NCI-H526 treated with DMSO at 0.1 percent for 48 hours (cell line): ENCODE measurements at regions not wholly inside any gene's neighbourhood (a gene's known extent, or its start where the extent isn't known, plus 50 kb on each side); places are given as distances from the start of the nearest gene placed in this dataset.
A peak's percentile ranks its signal among the peaks of the same experiment; 100 is the strongest.
"Not testable (repeated sequence)": the region's sequence is repeated elsewhere in the genome, so short reads cannot be mapped to it uniquely, and the experiment has no call there.

Experiments
- DNase-seq: peaks from one replicate; lab custom pipeline; 2025; lab: John Stamatoyannopoulos, UW

DNA sequence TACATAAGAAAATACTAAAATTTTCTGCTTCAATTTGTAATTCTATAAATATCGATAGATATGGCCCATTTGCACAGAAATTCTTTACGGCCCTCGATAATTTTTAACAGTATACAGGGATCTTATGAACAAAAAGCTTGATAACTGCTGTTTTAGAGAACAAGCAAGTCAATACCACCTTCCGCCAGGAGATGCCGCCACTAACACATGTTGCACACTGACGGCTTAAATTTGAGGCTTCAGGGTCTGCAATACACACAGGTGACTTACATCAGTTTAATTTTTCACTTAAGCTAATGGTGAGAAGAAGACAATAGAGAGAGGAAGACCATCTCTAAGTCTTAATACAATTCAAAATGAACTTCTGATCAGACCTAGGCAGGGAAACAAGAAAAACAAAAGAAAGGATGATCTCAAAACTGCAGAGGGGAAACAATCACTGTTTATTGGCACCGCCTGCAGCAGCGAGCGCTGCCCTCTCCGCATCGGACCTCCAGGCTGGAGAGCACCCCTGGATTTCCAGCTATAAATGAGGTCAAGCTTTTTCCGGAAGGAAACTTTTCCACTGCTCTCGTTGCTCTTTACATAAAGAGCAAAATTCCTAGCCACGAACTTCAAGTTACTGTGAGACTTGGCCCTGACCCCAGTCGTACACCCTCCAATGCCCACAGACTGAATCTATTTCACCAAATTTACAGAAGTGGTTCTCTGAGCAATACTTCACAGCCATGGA is 53.9 kb downstream of the OTOR start:
- DNase-seq = peak; percentile 38

GRCh38 chr20:16802652-16802935 is 54.4 kb downstream of the OTOR start:
- no peak for DNase-seq

GRCh38 chr20:16803965-16804792 is 56.0 kb downstream of the OTOR start:
- peak; percentile 35 for DNase-seq

DNA sequence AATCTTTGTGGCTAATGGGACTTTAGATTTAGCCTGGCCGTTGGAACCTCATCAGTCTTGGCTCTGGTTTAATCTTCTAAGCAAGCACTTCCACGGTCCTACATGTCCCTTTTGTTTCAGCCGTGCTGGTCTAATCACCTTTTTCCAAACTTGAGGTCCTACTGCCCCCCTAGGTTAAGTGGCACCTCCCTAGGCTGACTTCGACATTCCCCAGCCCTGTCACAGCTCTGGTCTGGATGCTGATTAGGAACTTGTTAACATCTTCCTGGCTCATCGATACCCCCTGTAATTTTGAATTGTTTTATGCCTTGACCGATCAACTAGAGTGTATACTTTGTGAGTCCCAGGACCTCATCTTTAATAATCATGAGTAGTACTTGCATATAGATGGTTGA is 56.6 kb downstream of the OTOR start:
- no peak for DNase-seq

DNA sequence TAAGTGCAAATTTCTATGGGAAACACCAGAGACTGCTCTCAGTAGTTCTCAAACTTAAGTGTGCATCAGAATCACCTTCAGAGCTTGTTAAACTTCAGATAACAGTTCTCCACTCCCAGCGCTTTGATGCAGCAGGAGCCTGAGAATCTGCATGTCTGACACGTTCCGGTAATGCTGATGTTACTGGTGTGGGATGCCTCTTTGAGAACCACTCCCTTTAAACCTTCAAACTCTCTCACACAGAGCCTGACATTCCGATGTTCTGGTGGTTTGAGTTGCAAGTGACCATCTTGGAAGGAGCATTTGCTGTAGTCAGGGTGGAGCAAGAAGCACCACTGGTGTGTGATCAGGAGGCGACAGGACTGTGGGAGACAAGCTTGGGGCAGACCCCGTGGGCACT is 57.9 kb downstream of the OTOR start:
- no peak for DNase-seq

DNA sequence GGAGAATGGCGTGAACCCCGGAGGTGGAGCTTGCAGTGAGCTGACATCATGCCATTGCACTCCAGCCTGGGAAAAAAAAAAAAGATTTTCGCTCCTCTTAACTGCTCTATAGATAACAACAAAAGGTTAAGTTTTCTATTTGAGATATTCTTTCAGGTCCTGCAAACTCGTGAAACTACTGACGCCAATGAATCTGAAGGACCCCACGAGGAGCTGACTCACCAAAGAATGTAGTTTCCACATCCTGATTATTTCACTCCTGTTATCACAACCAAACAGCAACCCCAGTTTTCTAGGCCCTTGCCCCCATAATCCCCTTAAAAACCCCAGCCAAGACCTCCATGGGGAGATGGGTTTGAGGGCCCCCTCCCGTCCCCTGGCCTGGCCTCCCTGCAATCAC is 58.7 kb downstream of the OTOR start:
- DNase-seq = no peak

- no peak for DNase-seq
Observed at GRCh38 chr20:16808796-16809195, 60.6 kb downstream of the OTOR start.

GRCh38 chr20:16810216-16810615 is 62.1 kb downstream of the OTOR start:
- no peak for DNase-seq

DNA sequence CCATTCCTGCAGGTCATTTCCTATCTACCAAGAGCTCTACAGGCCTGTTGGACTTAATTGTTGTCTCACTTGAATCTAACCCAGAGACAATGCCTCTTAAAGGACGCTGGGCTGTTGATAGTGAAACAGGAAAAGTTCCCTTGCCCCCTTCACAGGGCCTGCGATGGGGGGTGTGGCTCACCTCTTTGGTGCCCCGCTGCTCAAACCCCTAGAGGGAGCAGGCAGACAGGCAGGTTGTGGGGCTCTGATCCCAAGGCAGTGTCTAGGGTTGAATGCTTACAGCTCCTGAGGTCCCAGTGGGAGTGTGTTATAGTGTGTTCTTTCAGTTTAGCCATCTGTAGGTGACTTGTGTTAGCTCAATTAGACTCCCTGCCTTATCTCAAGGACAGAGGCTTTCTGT is 68.0 kb downstream of the OTOR start:
- DNase-seq = no peak

DNA sequence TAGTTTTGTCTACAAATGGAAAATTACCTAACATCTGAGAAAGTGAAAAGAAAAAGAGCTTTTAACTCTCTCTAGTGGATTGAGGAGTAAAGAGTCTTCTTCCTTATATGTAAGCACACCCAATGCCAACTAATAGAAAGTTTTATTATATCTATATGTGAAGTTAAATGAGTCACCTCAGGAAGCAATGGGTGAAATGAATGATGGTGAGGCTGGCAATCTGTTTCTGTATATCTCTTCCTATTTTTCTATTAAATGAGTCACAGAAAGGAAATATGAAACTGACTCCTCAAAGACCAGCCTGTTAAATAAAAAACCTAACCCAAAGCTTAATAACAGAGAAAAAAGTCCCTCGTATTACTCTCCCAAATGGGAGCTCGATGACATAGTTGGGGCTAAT is 71.3 kb downstream of the OTOR start:
- no peak for DNase-seq

DNA sequence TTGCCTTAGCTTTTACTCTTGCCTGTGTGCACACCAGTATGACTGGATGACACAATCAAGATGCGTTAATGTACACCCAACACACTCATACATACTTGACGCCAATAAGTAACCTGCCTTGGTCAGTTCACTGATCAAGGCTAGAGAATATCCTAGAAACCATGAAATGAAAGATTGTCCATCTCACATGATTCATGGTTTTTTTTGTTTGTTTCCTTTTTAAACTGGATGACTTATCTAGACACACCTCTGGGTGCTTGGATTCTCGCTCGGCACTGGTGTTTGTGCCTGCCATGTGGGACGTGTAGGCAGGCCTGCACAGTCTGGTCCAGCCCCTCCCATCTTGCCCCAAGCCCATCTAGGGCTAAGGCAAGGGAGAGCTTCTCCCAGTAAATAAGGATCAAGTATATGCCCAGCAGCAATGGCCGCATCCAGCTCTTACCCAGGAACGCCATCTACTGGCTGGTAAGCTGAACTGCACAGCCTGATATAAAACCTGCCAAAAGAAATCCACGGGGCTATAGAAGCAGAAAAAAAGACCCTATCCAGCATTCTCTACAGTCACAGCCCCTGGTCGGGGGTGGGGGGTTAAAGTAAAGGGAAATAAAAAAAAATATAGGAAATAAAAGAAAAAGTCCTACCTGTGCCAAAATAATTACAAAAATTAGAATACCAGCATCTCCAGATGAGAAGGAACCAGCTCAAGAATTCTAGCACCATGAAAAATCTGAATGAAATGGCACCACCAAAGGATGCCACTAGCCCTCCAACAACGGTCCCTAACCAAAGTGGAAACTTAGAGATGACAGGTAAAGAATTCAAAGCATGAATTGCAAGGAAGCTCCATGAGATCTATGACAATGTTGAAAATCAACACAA is 73.3 kb downstream of the OTOR start:
- peak; percentile 10 for DNase-seq

- DNase-seq = no peak
Observed at GRCh38 chr20:16824664-16825063, 76.5 kb downstream of the OTOR start.

- DNase-seq = no peak
Observed at GRCh38 chr20:16828666-16829305, 80.6 kb downstream of the OTOR start.

- DNase-seq = not testable (repeated sequence)
Observed at GRCh38 chr20:16835690-16836089, 87.5 kb downstream of the OTOR start.

- no peak for DNase-seq
Observed at GRCh38 chr20:16842486-16843120, 94.4 kb downstream of the OTOR start.

DNA sequence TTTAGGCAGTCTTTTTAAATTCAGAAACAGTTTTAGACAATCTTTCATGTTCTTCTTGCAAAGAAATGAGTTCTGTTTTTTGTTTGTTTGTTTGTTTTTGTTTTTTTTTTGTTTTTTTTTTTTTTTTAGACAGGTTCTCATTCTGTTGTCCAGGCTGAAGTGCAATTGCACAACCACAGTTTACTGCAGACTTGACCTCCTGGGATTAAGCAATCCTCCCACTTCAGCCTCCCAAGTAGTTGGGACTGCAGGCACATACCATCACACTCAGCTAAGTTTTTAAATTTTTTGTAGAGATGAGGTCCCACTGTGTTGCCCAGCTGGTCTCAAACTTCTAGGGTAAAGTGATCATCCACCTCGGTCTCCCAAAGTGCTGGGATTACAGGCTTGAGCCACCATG is 96.2 kb downstream of the OTOR start:
- no peak for DNase-seq

- no peak for DNase-seq
Observed at GRCh38 chr20:16846006-16846405, 97.8 kb downstream of the OTOR start.

DNA sequence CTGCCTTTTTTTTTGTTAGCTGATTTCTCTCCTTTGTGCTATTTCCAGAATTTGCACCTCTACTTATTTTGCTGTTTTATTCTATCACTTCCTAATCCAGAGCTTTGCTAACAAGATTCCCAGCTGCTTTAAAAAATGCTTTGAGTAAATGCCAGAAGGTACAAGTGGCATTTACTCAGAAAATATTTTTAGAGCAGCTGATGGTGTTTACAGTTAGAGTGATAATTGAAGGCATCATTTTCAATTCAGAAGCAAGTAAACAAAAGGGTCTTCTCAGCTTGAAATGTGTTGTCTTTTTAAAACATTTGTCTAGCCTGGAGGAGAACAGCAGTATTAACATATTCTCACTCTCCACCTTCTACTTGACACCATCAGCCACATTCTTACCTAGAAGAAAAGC is 99.9 kb downstream of the OTOR start:
- DNase-seq = no peak

- DNase-seq = no peak
Observed at GRCh38 chr20:16848526-16848925, 100.4 kb downstream of the OTOR start.

DNA sequence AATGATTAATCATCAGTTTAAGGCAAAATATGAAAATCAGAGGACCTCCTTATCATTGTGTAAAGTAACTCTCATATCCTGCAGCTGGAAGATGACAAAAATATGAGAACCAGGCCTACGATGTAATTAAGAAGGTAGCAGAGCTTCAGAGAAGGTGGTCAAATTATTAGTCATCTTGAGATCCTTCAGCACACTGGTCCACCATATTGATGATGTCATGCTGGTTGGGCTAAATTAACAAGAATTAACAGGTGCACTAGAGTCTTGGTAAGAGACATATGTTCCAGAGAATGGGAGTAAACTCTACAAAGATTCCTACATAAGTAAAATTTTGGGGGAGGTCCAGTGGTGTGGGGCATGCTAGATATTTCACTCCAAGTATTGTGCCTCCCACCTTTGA is 112.8 kb downstream of the OTOR start:
- no peak for DNase-seq

DNA sequence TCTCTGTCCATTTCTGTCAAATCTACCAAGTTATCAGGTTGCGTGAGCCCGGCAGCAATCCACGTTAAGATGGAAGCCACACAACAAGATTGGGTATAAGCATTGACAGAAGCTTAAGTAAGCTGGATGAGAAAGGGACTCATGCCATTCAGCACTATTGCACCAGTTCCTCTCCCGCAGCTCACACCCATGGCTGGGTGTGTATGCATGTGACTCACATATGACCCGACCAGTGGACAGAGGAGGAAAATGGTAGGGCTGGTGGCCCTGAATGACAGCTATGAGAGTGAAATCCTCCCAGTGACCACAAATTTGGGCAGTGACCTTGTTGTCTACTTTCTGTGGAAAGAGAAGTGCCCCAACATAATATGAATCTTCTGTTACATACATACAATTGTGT is 113.5 kb downstream of the OTOR start:
- no peak for DNase-seq

DNA sequence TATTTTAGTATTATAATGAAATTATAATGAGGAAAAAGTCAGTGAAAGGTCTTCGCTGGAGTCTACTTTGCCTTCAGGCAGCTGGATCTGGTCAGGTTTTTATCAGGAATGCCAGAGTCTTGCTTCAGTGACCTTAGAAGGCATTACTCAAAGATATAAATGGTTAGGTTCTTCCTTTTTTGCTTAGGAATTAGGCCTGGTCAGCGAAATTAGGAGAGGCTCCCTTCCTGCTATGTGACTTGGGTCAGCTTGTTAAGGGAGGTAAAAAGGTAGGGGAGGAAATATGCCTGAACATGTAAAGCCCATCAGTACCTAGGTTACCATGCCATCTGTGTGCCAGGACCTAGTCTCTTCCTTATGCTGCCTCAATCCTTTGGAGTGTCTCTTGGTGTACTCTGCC is 115.1 kb downstream of the OTOR start:
- no peak for DNase-seq
